ENCODE measurements at regions not wholly inside any gene's neighbourhood (a gene's known extent, or its start where the extent isn't known, plus 50 kb on each side); places are given as distances from the start of the nearest gene placed in this dataset.

DNA sequence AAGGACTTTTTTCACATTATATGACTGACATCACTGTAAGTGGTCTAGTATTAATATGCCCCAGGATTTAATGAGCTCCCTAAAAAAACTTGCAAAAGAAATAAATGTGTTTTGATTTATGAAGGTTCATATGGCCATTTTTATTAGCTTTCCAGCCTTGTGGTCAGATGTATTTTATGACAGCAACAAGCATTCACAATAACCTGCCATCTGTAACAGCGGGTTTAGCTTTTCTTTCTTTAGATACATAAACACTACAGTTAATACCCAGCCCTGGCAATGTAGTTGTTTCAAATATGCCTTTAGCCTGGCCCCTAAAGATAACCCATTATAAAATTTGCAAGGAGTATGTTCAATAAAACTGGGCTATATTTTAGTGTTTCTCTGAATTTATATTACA is 1063.8 kb downstream of the SOCS6 start:
- TF ChIP-seq, protein P1, sequence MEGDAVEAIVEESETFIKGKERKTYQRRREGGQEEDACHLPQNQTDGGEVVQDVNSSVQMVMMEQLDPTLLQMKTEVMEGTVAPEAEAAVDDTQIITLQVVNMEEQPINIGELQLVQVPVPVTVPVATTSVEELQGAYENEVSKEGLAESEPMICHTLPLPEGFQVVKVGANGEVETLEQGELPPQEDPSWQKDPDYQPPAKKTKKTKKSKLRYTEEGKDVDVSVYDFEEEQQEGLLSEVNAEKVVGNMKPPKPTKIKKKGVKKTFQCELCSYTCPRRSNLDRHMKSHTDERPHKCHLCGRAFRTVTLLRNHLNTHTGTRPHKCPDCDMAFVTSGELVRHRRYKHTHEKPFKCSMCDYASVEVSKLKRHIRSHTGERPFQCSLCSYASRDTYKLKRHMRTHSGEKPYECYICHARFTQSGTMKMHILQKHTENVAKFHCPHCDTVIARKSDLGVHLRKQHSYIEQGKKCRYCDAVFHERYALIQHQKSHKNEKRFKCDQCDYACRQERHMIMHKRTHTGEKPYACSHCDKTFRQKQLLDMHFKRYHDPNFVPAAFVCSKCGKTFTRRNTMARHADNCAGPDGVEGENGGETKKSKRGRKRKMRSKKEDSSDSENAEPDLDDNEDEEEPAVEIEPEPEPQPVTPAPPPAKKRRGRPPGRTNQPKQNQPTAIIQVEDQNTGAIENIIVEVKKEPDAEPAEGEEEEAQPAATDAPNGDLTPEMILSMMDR (IDR thresholded peaks at IDR 0.05), result no peak
- TF ChIP-seq EP300 (IDR thresholded peaks at IDR 0.05) (no peak), POLR2A (IDR thresholded peaks at IDR 0.05) (no peak)

Measured in tibial nerve (tissue), 4 donors.